Smooth muscle cell (in vitro differentiated cells): ENCODE measurements at regions not wholly inside any gene's neighbourhood (a gene's known extent, or its start where the extent isn't known, plus 50 kb on each side); places are given as distances from the start of the nearest gene placed in this dataset.
A peak's percentile ranks its signal among the peaks of the same experiment; 100 is the strongest.

Source experiments
- DNase-seq: peaks from one replicate; lab custom pipeline; 2025; ENCODE audit not compliant: unreplicated experiment; lab: John Stamatoyannopoulos, UW
- H2AFZ ChIP-seq: fragments of 200-600 bp; sonication (generic); 2 replicates; pipeline ENCODE4 v1.6.0; 2016; ENCODE audit warnings: antibody characterized with exemption, low read depth, mild to moderate bottlenecking
- H3F3A ChIP-seq: fragments of 200-600 bp; sonication (generic); 2 replicates; pipeline ENCODE4 v1.6.0; 2017; ENCODE audit warnings: antibody characterized with exemption, low read depth
- H3K27ac ChIP-seq: fragments of 200-600 bp; sonication (generic); 2 replicates; pipeline ENCODE4 v1.5.1; 2016; ENCODE audit warnings: low read depth, mild to moderate bottlenecking
- H3K27me3 ChIP-seq: fragments of 200-600 bp; sonication (generic); 2 replicates; pipeline ENCODE4 v1.6.1; 2016; ENCODE audit warnings: low read depth, mild to moderate bottlenecking
- H3K36me3 ChIP-seq: fragments of 200-600 bp; sonication (generic); 2 replicates; pipeline ENCODE4 v1.5.1; 2016; ENCODE audit warnings: low read depth
- H3K4me1 ChIP-seq: fragments of 200-600 bp; sonication (generic); 2 replicates; pipeline ENCODE4 v1.5.1; 2016; ENCODE audit warnings: low read depth
- H3K4me2 ChIP-seq: fragments of 200-600 bp; sonication (generic); 2 replicates; pipeline ENCODE4 v1.6.0; 2016; ENCODE audit warnings: mild to moderate bottlenecking
- H3K4me3 ChIP-seq: fragments of 200-600 bp; sonication (generic); 2 replicates; pipeline ENCODE4 v1.5.1; 2016; ENCODE audit warnings: mild to moderate bottlenecking
- H3K79me2 ChIP-seq: fragments of 200-600 bp; sonication (generic); 2 replicates; pipeline ENCODE4 v1.6.0; 2016; ENCODE audit warnings: low read depth, mild to moderate bottlenecking
- H3K9ac ChIP-seq: fragments of 200-600 bp; sonication (generic); 2 replicates; pipeline ENCODE4 v1.6.0; 2016; ENCODE audit warnings: low read depth
- H3K9me3 ChIP-seq: fragments of 200-600 bp; sonication (generic); replicated peaks from 2 replicates; pipeline ENCODE4 v1.5.1; 2016; ENCODE audit warnings: low read depth
- H4K20me1 ChIP-seq: fragments of 200-600 bp; sonication (generic); 2 replicates; pipeline ENCODE4 v1.6.0; 2016; ENCODE audit warnings: low read depth
- CTCF ChIP-seq: fragments of 200-600 bp; sonication (generic); IDR thresholded peaks from 2 replicates; pipeline ENCODE4 v1.5.1; 2017; ENCODE audit warnings: borderline replicate concordance, mild to moderate bottlenecking, antibody characterized with exemption; ENCODE audit not compliant: insufficient read depth, poor library complexity, severe bottlenecking
- WGBS: methylation state at CpG from one replicate; pipeline ENCODE4 v1.1.7; 2016; ENCODE audit warnings: low lambda C conversion rate; 5-methylcytosine and 5-hydroxymethylcytosine counted together

- Histone ChIP-seq H3K4me2 (no peak overlapping the region), H3K4me1 (peaks cover 12% of the 10 kb centered on the region), H3K27me3 (no peaks in the 10 kb centered on the region), H3F3A (no peaks in the 10 kb centered on the region), H3K27ac (no peak overlapping the region), H2AFZ (no peak overlapping the region), H3K9ac (no peak overlapping the region), H4K20me1 (no peaks in the 10 kb centered on the region), H3K36me3 (no peaks in the 10 kb centered on the region), H3K4me3 (no peak overlapping the region), H3K79me2 (no peaks in the 10 kb centered on the region), H3K9me3 (no peaks in the 10 kb centered on the region)
- no peak for TF ChIP-seq CTCF
- no peak for DNase-seq
Measured at GRCh38 chr4:126853715-126854114, 779.0 kb upstream of the INTU start.

GRCh38 chr4:126856906-126857305, 775.9 kb upstream of the INTU start:
- Histone ChIP-seq H4K20me1 (no peaks in the 10 kb centered on the region), H3K4me1 (no peaks in the 10 kb centered on the region), H3K4me2 (peak overlapping the region; percentile 2), H3K36me3 (no peaks in the 10 kb centered on the region), H2AFZ (no peak overlapping the region), H3K27me3 (no peaks in the 10 kb centered on the region), H3K4me3 (no peak overlapping the region), H3K9ac (no peak overlapping the region), H3K27ac (no peak overlapping the region), H3F3A (no peaks in the 10 kb centered on the region), H3K9me3 (no peaks in the 10 kb centered on the region), H3K79me2 (no peaks in the 10 kb centered on the region)
- no peak for DNase-seq
- 61% methylated on average over 3 of the region's 3 CpGs for WGBS
- no peak for TF ChIP-seq CTCF

- no peak overlapping the region for H3K9ac ChIP-seq
- no peaks in the 10 kb centered on the region for H3K79me2 ChIP-seq
- H3K36me3 ChIP-seq = no peaks in the 10 kb centered on the region
- no peak for DNase-seq
- no peak overlapping the region for H3K4me3 ChIP-seq
- WGBS = 94% methylated on average over 2 of the region's 2 CpGs
- no peaks in the 10 kb centered on the region for H3F3A ChIP-seq
- no peak for TF ChIP-seq CTCF
- H3K27ac ChIP-seq = no peak overlapping the region
- H3K4me1 ChIP-seq = no peaks in the 10 kb centered on the region
- no peak overlapping the region for H3K4me2 ChIP-seq
- H3K27me3 ChIP-seq = no peaks in the 10 kb centered on the region
- no peaks in the 10 kb centered on the region for H3K9me3 ChIP-seq
- no peaks in the 10 kb centered on the region for H4K20me1 ChIP-seq
- no peak overlapping the region for H2AFZ ChIP-seq
Measured at GRCh38 chr4:126859314-126859713, 773.4 kb upstream of the INTU start.

- Histone ChIP-seq H3K27me3 (no peaks in the 10 kb centered on the region), H3F3A (no peaks in the 10 kb centered on the region), H3K36me3 (no peaks in the 10 kb centered on the region), H3K9me3 (no peaks in the 10 kb centered on the region), H3K27ac (no peak overlapping the region), H3K79me2 (no peaks in the 10 kb centered on the region), H3K4me1 (no peaks in the 10 kb centered on the region), H4K20me1 (no peaks in the 10 kb centered on the region), H3K9ac (no peak overlapping the region), H3K4me2 (no peak overlapping the region), H2AFZ (no peak overlapping the region), H3K4me3 (no peak overlapping the region)
- 95% methylated on average over 2 of the region's 2 CpGs for WGBS
- DNase-seq = no peak
- TF ChIP-seq CTCF = no peak
Measured at GRCh38 chr4:126859872-126860271, 772.9 kb upstream of the INTU start.
